ENCODE measurements at regions not wholly inside any gene's neighbourhood (a gene's known extent, or its start where the extent isn't known, plus 50 kb on each side); places are given as distances from the start of the nearest gene placed in this dataset.

DNA sequence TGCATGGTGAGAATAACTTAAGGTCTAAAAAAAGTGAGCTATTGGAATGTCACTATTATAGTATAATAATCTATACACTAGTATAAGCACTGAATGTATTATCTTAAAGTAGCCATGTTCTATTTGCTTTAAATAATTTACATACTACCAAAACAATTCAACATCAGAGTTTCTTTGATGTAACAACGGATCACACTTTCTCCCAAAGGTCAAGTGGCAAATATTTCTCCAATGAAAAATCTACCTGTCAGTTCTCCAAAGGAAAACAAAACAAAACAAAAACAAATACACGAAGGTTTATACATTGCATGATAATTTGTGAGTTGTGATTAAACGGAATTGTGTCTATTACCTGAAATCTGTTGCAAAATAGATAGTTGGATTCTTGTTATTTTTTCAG lies 581.4 kb downstream of the USP25 start:
- no peak for DNase-seq

DNA sequence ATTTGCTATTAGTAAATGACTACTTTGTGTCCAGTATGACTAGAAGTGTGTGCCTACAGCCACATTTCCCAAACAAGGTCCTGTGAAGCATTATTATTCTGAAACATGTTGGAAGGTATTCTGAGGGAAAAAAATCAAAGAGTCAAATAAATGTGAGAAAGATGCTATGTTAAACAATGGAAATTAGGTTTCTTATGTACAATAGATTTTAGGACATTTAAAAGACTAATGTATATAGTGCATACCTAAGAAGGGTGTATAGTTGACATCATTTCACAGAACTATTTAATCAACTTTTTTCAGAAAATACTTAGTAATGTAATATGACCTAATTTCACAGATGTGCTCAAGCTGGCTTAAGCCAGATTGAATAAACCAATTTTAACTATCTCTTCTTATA lies 582.5 kb downstream of the USP25 start:
- DNase-seq = no peak

DNA sequence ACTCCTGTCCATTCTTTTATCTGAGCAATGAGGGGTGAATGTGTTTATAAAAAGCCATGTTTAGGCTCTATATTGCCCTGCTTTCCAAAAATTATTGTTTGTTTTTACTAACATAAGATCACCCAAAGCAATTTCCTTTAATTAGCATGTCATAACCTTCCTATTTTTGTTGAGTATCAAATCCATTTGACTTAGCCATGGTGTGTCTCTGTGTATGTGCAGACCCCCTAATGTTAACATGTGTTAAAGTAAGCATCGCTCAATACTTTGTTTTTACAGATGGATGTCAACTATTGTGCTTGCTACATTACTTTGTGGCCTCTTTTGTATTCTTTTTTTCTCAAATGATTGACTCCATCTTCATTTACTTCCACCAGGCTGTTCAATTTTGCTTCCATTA lies 585.4 kb downstream of the USP25 start:
- no peak for DNase-seq

DNA sequence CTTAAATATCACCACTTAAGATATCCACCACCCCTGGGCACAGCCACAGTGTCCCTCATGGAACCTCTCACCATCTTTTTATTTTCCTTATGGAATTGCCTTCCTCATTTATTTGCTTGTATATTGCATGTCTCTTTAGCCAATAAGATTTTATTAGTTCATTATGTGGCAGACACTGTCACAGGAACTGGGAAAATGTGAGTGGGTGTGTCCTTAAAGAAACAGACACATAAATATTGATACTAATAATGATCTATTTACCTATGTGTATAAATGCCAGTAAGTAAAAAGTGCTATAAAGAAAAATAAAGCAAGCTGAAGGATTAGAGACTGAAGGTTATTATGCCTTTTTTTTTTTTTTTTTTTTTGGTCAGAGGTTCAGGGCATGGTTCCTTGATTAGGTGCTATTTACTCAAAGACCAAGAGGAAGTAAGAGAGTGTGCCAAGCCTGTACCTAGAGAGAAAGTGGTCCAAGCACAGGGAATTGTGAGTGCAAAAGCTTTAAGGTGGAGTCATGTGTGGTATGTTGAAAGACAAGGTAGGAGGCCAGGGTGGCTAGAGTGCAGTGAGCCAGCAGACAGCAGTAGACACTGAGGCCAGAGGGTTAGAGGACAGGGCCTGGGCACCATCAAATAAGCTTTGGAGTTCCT lies 589.0 kb downstream of the USP25 start:
- DNase-seq = no peak

DNA sequence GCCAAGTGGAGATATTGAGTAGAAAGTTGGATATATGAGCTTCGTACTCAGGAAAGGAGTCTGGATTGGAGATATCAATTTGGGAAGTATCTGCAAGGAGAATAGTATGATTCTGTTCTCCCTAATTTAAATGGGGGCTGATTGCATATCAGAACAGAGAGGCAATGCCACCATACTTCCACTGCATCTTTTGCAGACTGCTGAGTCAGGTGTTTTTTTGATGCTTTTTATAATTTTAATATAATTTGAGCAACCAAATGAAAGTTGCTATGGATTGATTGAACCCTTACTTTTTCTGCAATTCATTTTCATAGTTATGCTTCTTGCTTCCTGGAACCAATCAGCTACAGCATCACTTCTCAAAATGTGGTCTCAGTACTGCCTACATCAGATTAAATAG lies 590.3 kb downstream of the USP25 start:
- no peak for DNase-seq

DNA sequence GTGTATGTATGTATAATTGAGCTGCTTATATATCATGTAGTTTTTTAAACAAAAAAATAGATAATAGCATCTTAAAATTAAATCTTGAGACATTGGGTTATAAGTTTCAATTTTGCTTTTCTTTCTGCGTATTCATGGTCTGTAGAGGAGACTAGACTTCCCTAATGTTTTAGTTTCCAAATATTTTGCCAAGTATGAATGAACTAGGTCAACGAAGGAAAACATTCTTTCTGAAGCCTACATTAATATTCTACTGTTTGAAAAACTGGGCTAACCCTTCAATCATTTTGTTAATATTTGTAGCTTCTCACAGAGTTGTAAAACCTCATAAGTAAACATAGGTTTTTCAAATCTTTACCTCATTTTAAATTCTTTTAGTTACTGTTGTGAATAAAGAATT lies 592.7 kb downstream of the USP25 start:
- DNase-seq = no peak

DNA sequence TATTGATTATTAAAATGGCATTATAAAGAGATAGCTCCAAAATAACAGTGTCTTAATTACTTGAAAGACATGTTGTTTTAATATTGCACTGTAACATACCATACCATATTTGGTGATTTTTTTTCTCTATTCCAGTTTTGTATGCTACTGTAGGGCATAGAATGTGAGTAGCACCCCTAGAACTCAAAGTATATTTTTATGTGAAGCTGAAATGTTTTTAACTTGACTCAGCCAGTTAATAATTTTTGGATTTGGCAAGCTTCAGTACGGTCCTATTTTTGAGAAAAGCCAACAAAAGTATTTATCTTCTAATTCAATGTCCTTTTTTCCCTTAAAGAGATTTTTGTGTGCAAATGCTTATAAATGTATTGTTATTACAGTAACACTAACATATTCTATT lies 593.8 kb downstream of the USP25 start:
- DNase-seq = no peak

DNA sequence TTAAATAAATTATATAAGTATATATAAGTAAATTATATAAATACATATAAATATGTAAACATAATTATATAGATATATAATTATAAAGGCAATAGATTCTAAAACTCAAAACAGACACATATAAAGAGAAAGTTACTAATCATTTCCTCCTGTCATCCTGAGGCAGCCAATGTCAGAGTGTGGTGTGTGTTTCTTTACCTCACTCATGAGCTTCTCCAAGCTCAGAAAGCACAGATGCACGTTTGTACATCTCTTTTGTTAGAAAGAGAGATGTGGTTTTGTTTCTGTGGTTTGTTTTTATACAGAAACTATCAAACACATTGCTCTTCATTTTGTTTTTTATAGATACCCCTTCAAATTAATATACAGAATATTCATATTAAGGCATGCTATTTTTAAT lies 594.8 kb downstream of the USP25 start:
- DNase-seq = no peak

DNA sequence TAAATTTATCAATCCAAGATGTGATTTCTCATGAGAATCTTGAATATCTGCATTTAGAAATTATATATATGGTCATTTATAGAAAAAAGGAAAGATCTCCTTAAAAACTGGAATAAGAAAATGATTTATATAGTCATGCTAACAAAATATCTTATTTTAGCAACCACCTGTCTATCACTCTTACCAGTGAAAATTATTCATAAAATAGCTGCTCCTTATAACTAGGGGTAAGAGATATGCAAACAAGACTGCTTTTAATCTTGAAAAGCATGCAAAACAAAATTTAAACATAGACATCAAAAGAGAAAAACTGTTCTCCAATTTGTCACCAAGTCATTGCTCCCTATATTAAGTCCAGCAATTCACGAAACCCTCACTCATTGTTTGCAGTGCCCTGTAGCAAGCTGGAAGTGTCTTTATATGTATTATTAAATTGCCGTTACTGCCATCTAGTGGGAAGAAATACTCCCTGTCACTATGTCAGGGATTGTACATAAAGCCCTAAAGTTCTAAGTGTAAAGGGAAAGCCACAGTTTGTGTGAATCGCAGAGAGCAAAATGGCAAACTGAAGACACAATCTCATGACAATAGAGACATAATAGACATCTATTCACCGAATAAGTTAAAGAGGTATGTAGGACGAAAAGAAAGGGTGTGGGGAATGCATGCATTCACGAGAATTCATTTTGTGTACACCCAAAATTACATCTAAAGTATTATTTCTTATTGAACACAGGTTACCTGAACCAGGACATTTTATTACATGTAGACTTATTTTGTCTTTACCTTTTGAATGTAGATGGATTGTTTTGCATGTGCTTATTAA lies 600.5 kb downstream of the USP25 start:
- no peak for DNase-seq

DNA sequence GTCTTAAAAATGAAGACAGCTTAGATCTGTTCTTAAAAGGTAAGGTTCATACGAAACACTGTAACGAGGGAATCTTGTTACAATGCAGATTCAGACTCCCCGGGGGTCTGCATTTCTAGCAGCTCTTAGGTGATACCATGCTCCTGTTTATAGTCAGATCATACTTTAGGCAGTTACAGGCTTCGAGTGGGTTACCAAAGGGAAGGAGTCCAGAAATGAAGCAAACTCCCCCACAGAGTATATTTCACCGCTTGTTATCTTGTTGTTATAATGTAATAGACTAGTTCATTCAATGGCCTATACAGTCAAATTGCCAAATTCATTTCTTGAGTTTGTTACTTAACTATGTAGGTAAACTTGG lies 601.1 kb downstream of the USP25 start:
- DNase-seq = no peak

DNA sequence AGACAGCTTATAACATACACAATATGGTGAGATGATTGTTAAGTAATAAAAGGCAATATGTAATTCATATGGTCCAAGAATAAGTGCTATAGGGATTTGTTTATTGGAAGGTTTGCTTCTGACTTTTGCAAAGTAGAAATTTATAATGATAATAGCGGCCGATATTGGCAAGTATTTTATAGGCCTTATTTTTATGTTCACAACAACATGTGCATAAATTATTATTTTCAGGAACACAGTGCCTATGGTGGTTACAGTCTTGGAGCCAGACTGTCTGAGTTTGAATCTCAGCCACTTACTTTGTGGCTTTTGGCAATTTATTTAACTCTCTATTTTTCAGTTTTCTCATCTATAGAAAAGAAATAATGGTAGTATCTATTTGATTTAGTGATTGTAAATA lies 607.5 kb downstream of the USP25 start:
- no peak for DNase-seq

DNA sequence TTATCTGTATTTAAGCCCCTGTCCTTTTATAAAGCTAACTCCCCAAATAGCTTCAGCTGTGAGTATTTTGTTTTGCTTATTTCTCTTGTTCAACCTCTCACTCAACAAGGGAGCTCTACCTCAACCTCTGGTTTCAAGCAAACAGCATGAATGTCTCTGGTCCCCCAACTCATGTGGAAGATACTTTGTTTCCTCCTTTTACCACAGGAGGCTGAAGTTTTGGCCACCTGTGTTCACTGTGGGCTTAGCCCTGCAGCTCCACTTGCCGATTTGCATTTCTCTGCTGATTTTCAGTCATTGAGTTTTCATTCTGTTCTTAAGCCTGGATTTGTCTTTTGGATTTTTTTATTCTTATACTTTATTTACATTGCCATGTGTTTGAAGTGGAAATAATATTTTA lies 613.1 kb downstream of the USP25 start:
- no peak for DNase-seq

DNA sequence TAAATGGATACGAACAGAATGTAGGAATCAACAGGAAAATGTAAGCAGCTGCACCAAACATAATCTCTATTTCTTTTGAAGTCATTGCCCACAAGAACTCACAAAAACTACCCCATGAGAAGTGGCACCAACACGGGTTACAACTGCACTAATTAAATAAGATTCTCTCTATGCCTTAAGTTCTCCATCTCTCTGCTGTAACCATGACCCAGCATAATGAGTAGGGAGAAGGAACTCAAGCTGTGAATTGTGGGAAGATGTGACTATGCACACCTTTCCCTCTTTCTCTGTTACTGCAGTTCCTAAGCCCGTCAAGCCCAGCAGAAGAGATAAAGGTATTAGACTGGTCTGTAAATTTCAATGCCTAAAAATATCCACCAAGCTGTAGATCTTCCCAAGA lies 614.0 kb downstream of the USP25 start:
- DNase-seq = no peak

DNA sequence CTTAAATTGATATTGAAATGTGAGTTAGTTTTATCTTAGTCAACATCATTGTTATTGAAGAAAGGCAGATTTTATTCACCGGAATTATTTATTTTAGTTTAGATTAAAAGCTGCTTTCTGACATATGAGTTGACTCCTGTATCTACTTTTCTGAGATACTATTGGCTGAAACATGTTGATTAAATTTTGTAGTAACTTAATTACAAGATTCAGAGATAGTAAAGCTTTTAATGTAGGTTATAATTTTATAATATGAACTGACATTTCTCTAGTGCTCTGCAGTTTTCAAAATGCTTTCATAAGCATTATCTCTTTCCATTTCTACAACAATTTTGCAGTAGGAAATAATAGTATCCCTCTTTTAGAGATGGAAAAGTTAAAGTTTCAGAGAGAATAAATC lies 616.0 kb downstream of the USP25 start:
- no peak for DNase-seq

DNA sequence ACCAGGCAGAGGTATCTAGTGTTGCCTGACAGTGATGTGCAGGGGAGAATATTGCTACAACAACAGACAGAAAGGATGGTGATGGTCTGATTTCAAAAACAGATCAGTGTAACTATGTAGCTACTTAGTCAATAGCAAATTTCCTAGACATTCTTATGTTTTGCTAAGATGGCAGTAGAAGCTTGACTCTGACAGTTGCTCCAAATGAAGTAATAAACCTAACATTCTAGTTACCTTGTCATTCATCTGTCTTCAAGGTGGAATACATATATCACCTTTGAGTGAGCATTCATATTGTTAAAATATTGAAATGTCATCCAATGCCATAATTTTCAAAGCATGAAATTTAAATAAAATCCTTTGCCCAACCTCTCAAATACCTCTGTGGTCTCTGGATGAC lies 617.4 kb downstream of the USP25 start:
- DNase-seq = no peak

DNA sequence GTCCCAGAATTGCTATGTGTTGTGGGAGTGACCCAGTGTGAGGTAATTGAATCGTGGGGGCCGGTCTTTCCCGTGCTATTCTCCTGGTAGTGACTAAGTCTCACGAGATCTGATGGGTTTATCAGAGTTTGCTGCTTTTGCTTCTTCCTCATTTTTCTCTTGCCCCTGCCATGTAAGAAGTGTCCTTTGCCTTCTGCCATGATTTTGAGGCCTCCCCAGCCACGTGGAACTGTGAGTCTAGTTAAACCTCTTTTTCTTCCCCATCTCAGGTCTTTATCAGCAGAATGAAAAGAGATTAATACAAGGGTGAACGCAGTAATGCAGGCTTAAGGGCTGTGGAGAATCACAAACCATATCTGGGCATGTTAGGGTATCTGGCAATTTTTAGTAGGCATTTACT lies 624.0 kb downstream of the USP25 start:
- DNase-seq = no peak

DNA sequence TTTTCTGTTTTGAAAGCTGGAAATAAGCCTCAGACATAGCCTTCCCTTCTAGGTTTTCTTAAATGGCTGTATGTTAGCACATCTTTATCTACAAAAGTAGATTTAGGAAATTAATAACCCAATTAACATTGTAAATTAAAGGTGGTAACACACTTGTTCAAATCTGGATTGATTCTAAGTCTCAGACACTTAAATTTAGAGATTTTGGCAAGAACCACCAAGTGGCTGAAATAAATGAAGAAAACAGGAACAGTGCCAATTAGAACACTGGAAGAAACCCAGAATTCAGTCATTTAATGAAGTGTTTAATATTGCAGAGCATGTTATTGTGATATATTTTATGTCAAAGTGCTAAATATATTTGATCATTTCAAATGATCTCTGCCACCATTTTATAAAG lies 628.2 kb downstream of the USP25 start:
- no peak for DNase-seq

DNA sequence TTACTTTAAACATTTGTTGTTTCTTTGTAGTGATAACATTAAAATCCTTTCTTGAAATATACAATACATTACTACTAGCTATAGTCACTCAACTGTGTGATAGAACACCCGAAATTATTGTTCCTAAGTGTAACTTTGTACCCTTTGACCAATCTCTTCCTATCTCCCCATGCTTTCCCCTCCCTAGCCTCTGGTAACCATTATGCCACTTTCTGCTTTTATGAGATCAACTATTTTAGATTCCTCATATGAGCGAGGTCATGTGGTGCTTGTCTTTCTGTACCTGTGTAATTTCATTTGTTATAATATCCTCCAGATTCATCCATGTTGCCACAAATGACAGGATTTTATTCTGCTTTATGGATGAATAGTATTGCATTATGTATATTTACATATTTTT lies 629.0 kb downstream of the USP25 start:
- no peak for DNase-seq

DNA sequence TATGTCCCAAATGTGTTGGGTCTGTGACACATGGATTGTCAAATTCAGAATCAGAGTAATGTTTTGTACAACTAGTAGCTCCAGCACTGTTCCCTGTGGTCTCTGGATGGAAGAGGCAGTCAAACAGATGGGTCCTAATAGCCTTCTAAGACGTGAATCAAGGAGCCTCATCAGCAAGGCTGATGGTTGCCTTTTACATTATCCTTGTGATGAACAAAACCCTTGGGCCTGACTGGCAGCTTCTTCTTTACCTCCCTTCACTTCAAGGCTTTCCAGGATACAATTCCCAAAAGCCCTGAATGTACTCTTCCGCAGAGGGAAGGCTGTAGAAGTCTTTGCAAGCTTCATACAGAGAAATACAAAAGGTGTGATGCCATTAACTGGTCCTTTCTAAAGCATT lies 633.3 kb downstream of the USP25 start:
- DNase-seq = no peak

DNA sequence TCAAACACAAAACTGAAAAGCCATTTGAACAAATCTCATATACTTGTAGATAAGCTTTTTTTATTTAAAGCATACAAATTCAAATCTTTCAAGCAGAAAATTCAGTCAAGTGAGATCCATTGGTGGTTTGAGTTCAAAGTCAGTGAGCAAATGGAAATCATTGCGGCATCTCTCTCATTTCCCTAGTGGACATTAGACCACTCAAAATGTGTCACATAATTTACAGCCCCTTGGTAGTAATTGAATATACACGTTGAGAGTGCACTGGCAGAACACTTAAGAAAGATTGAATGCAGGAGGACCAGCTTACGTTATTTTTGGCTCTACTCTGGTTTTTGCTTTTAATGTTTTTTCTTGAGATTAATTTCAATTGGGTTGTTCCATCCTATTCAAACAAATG lies 633.7 kb downstream of the USP25 start:
- DNase-seq = no peak

DNA sequence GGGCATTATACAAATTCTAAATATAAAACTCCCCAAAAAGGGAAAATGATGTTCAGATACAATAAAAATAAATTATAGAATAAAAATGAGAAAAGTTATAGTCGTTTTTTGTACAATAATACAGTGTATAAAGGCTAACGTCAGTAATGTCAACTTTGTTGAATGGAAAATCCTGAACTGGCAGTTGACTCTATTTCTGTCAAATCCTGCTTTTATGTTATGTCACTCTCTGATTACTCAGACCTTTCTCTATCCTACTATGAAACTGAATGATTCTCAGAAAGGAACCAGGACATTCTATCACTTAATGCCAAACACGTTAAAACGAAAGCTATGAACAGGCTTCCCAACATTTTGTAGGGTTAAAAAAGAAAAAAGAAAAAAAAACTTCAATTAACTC lies 636.4 kb downstream of the USP25 start:
- DNase-seq = no peak

DNA sequence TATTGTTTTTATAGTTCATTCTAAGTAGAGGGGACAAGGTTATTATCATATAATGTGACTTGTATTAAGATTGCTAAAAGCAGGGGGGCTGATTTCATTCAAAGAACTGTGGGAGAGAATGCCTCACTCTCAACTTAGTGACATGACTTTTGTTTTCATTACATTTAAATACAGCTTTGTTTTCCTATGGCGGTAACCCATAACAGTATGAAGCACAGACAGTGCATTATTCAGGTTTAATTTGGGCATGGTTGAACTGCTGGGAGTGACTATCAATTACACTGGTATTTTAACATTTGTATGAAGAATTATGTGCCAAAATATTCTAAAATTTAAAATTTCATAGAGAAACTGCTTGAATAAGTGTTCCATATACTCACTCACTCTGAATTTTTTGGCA lies 637.3 kb downstream of the USP25 start:
- DNase-seq = no peak

DNA sequence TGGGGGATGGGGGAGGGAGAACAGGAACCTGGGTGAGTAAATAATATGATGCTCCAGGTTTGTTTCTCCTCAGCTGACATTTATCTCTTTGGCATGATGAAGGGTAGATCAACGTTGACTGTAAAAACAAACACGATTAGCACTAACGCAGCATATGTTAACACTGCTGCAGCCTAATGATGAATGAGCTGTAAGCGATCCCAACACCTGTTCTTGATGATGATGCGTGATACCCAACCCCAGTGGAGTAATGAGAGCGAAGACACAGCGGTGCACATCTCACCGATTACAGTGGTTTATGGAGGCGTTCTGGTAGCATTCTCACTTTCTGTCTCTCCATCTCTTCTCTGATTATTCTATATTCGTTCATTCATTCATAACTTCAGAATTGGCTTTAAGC lies 640.4 kb downstream of the USP25 start:
- DNase-seq = no peak

DNA sequence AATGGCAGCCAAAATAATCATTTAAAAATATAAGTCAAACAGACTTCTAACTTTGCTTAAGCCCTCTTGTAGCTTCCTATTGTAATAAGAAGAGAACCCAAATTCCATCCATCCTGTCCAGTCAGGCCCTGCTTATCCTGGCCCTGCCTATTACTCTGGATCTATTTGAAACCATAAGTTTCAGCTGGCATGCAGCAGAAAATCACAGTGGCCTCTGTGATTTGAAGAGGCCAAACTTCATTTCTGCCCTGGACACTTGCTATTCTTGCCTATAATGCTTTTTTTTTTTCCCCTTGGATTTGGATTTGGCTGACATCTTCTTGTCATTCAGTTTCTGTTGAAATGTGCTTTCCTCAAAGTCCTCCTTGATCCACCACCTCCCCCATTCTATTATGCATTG lies 642.8 kb downstream of the USP25 start:
- DNase-seq = no peak

DNA sequence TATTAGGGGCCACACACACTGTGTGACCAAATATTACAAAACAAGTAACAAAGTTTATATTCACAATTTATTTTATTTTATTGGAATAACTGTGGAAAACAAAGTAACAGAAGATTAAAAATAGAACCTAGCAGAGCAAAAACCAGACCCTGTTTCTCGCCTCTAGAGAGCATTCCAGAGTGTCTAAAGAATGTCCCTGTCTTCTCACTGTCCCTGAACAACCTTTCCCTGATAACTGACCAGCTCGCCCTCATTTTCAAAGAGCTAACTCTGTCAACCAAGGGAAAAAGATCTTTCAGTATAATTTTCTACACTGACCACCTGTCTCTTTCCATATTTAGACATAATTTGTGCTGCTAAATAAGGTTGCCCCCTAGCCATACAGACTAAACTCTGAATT lies 646.9 kb downstream of the USP25 start:
- no peak for DNase-seq

Data from activated gamma-delta T cell treated with Interleukin-2 at 50 U/mL for 16 hours (primary cell).